ENCODE measurements at regions not wholly inside any gene's neighbourhood (a gene's known extent, or its start where the extent isn't known, plus 50 kb on each side); places are given as distances from the start of the nearest gene placed in this dataset.

- Mint-ChIP-seq H3K9me3 (no peaks in the 10 kb centered on the region), H3K4me3 (no peak overlapping the region), H3K27ac (no peak overlapping the region), H3K36me3 (ENCODE audit: low read depth) (no peaks in the 10 kb centered on the region), H3K27me3 (no peaks in the 10 kb centered on the region), H3K4me1 (no peaks in the 10 kb centered on the region)
- ATAC-seq (ENCODE audit: low read depth), result no peak
- ChIA-PET POLR2A (no interaction called here), CTCF (no interaction called here)
- intact Hi-C loops (cut with micrococcal nuclease), result loop anchor here (10.0 kb wide), 1 partner anchor 61 kb away; no protein-coding TSS in a partner anchor
- DNase-seq, result no peak
- no peak for TF ChIP-seq CTCF (IDR thresholded peaks at IDR 0.05)
Measured at GRCh38 chr7:42483886-42484285, 246.9 kb upstream of the GLI3 start.

GRCh38 chr7:42479816-42480633 lies 243.0 kb upstream of the GLI3 start:
- ChIA-PET CTCF (no interaction called here), POLR2A (no interaction called here)
- H3K9me3 Mint-ChIP-seq, result no peaks in the 10 kb centered on the region
- intact Hi-C loops (cut with micrococcal nuclease), result loop anchor here (10.0 kb wide), 1 partner anchor 65 kb away; no protein-coding TSS in a partner anchor
- no peak overlapping the region for H3K4me3 Mint-ChIP-seq
- DNase-seq (no peak), ATAC-seq (ENCODE audit: low read depth) (no peak)
- no peak overlapping the region for H3K27ac Mint-ChIP-seq
- no peaks in the 10 kb centered on the region for H3K36me3 Mint-ChIP-seq (ENCODE audit: low read depth)
- no peaks in the 10 kb centered on the region for H3K4me1 Mint-ChIP-seq
- no peaks in the 10 kb centered on the region for H3K27me3 Mint-ChIP-seq
- TF ChIP-seq CTCF (IDR thresholded peaks at IDR 0.05), result no peak

GRCh38 chr7:42479452-42479815 lies 242.4 kb upstream of the GLI3 start:
- CTCF ChIA-PET, result no interaction called here
- intact Hi-C loops (cut with micrococcal nuclease), result no loop called here
- no peak for ATAC-seq (ENCODE audit: low read depth)

GRCh38 chr7:42478717-42479116 lies 241.7 kb upstream of the GLI3 start:
- Mint-ChIP-seq H3K36me3 (ENCODE audit: low read depth) (no peaks in the 10 kb centered on the region), H3K27me3 (no peaks in the 10 kb centered on the region), H3K9me3 (no peaks in the 10 kb centered on the region), H3K4me3 (no peak overlapping the region), H3K4me1 (no peaks in the 10 kb centered on the region), H3K27ac (no peak overlapping the region)
- intact Hi-C loops (cut with micrococcal nuclease), result no loop called here
- no peak for TF ChIP-seq CTCF (IDR thresholded peaks at IDR 0.05)
- POLR2A ChIA-PET, result no interaction called here
- no peak for ATAC-seq (ENCODE audit: low read depth)
- DNase-seq, result no peak
- CTCF ChIA-PET, result no interaction called here

More at GRCh38 chr7:42479452-42479815, 242.4 kb upstream of the GLI3 start:
- POLR2A ChIA-PET, result no interaction called here
- Mint-ChIP-seq H3K4me1 (no peaks in the 10 kb centered on the region), H3K27me3 (no peaks in the 10 kb centered on the region), H3K9me3 (no peaks in the 10 kb centered on the region), H3K4me3 (no peak overlapping the region), H3K36me3 (ENCODE audit: low read depth) (no peaks in the 10 kb centered on the region), H3K27ac (no peak overlapping the region)
- TF ChIP-seq CTCF (IDR thresholded peaks at IDR 0.05), result no peak
- no peak for DNase-seq

- CTCF ChIA-PET, result no interaction called here
- POLR2A ChIA-PET, result no interaction called here
- no peaks in the 10 kb centered on the region for H3K27me3 Mint-ChIP-seq
- H3K4me3 Mint-ChIP-seq, result no peak overlapping the region
- intact Hi-C loops (cut with micrococcal nuclease), result no loop called here
- no peaks in the 10 kb centered on the region for H3K4me1 Mint-ChIP-seq
- H3K9me3 Mint-ChIP-seq, result no peaks in the 10 kb centered on the region
- DNase-seq (no peak), ATAC-seq (ENCODE audit: low read depth) (no peak)
- no peak for TF ChIP-seq CTCF (IDR thresholded peaks at IDR 0.05)
- no peaks in the 10 kb centered on the region for H3K36me3 Mint-ChIP-seq (ENCODE audit: low read depth)
- no peak overlapping the region for H3K27ac Mint-ChIP-seq
Measured at GRCh38 chr7:42476255-42476654, 239.2 kb upstream of the GLI3 start.

Measured in activated B cell treated with CpG ODN at 0.5 μM for 24 hours (primary cell).